GM23338 (cell line): ENCODE measurements at regions not wholly inside any gene's neighbourhood (a gene's known extent, or its start where the extent isn't known, plus 50 kb on each side); places are given as distances from the start of the nearest gene placed in this dataset.

Experiments used
- ATAC-seq: fragments of 200-7000 bp; cut with Tn5 transposase; 3 replicates; pipeline ENCODE4 v1.9.1; 2020
- DNase-seq: peaks from one replicate; pipeline ENCODE4 v3.0.0-alpha.2; 2015; ENCODE audit warnings: low spot score
- H2AFZ ChIP-seq: fragments of 200-600 bp; sonication (generic); 2 replicates; pipeline ENCODE4 v1.8.0; 2016; ENCODE audit warnings: antibody characterized with exemption, mild to moderate bottlenecking, moderate library complexity
- H3F3A ChIP-seq: fragments of 200-600 bp; sonication (generic); replicated peaks from 2 replicates; pipeline ENCODE4 v1.8.0; 2017; ENCODE audit warnings: antibody characterized with exemption, mixed run types, low read depth
- H3K27ac ChIP-seq: fragments of 200-600 bp; sonication (generic); 2 replicates; pipeline ENCODE4 v1.6.1; 2016; ENCODE audit warnings: low read depth
- H3K27me3 ChIP-seq: fragments of 200-600 bp; sonication (generic); 2 replicates; pipeline ENCODE4 v1.8.0; 2016; ENCODE audit warnings: mild to moderate bottlenecking, mixed run types, moderate library complexity; ENCODE audit not compliant: insufficient read depth
- H3K36me3 ChIP-seq: fragments of 200-600 bp; sonication (generic); 2 replicates; pipeline ENCODE4 v1.8.0; 2016; ENCODE audit warnings: mild to moderate bottlenecking; ENCODE audit not compliant: insufficient read depth
- H3K4me1 ChIP-seq: fragments of 200-600 bp; sonication (generic); 2 replicates; pipeline ENCODE4 v1.8.0; 2016; ENCODE audit warnings: mild to moderate bottlenecking, moderate library complexity; ENCODE audit not compliant: insufficient read depth
- H3K4me2 ChIP-seq: fragments of 200-600 bp; sonication (generic); 2 replicates; pipeline ENCODE4 v1.7.1; 2017; ENCODE audit warnings: mixed run types
- H3K4me3 ChIP-seq: fragments of 200-600 bp; sonication (generic); 2 replicates; pipeline ENCODE4 v1.6.1; 2016; ENCODE audit warnings: mixed run types
- H3K79me2 ChIP-seq: fragments of 200-600 bp; sonication (generic); replicated peaks from 2 replicates; pipeline ENCODE4 v1.8.0; 2017; ENCODE audit warnings: mild to moderate bottlenecking; ENCODE audit not compliant: insufficient read depth
- H3K9me2 ChIP-seq: fragments of 200-600 bp; sonication (generic); 2 replicates; pipeline ENCODE4 v1.8.0; 2017; ENCODE audit not compliant: insufficient read depth
- H4K20me1 ChIP-seq: fragments of 200-600 bp; sonication (generic); replicated peaks from 2 replicates; pipeline ENCODE4 v1.8.0; 2017; ENCODE audit warnings: mild to moderate bottlenecking; ENCODE audit not compliant: insufficient read depth
- H3K27ac Mint-ChIP-seq: 2 replicates; pipeline ENCODE4 v1.8.0; 2020; ENCODE audit warnings: inconsistent platforms, mild to moderate bottlenecking, moderate library complexity, mixed read lengths
- H3K27me3 Mint-ChIP-seq: 3 replicates; pipeline ENCODE4 v1.8.0; 2022; ENCODE audit warnings: low read depth, mild to moderate bottlenecking, moderate library complexity, mixed read lengths, inconsistent platforms; ENCODE audit not compliant: insufficient read depth, poor library complexity
- H3K36me3 Mint-ChIP-seq: 3 replicates; pipeline ENCODE4 v1.8.0; 2021; ENCODE audit warnings: low read depth, mild to moderate bottlenecking, inconsistent platforms, moderate library complexity, mixed read lengths
- H3K4me1 Mint-ChIP-seq: 3 replicates; pipeline ENCODE4 v1.8.0; 2020; ENCODE audit warnings: mild to moderate bottlenecking, inconsistent platforms, mixed read lengths
- H3K4me3 Mint-ChIP-seq: 3 replicates; pipeline ENCODE4 v1.8.0; 2021; ENCODE audit warnings: moderate library complexity, mild to moderate bottlenecking, inconsistent platforms, mixed read lengths
- H3K9me3 Mint-ChIP-seq: 3 replicates; pipeline ENCODE4 v1.8.0; 2020; ENCODE audit warnings: moderate library complexity, mild to moderate bottlenecking, inconsistent platforms, mixed read lengths
- CREB1 ChIP-seq: fragments of 250-450 bp; sonication (Bioruptor Pico); IDR thresholded peaks from 2 replicates; pipeline ENCODE4 v1.5.0; 2020; ENCODE audit warnings: low read depth, mild to moderate bottlenecking, moderate library complexity
- ETS1 ChIP-seq: IDR thresholded peaks from 2 replicates; pipeline ENCODE4 v1.6.1; 2016; ENCODE audit warnings: antibody characterized with exemption
- EZH2 ChIP-seq: fragments of 200-600 bp; sonication (generic); IDR thresholded peaks from one replicate; pipeline ENCODE4 v1.8.0; 2017; ENCODE audit warnings: antibody characterized with exemption, mild to moderate bottlenecking, low read depth; ENCODE audit not compliant: unreplicated experiment
- EZH2phosphoT487 ChIP-seq: fragments of 200-600 bp; sonication (generic); IDR thresholded peaks from one replicate; pipeline ENCODE4 v1.8.1; 2018; ENCODE audit warnings: antibody characterized with exemption; ENCODE audit not compliant: unreplicated experiment
- JUNB ChIP-seq: IDR thresholded peaks from one replicate; pipeline ENCODE4 v1.6.1; 2016; ENCODE audit warnings: antibody characterized with exemption; ENCODE audit not compliant: unreplicated experiment
- NANOG ChIP-seq: IDR thresholded peaks from 2 replicates; pipeline ENCODE4 v1.6.1; 2016; ENCODE audit warnings: antibody characterized with exemption, borderline replicate concordance
- POLR2AphosphoS5 ChIP-seq: IDR thresholded peaks from 2 replicates; pipeline ENCODE4 v1.6.1; 2016; ENCODE audit warnings: antibody characterized with exemption, low read depth
- REST ChIP-seq: IDR thresholded peaks from one replicate; pipeline ENCODE4 v1.6.1; 2018; ENCODE audit warnings: antibody characterized with exemption; ENCODE audit not compliant: unreplicated experiment
- STAT1 ChIP-seq: IDR thresholded peaks from one replicate; pipeline ENCODE4 v1.6.1; 2016; ENCODE audit warnings: antibody characterized with exemption; ENCODE audit not compliant: unreplicated experiment
- ZNF114 ChIP-seq: fragments of 250-450 bp; sonication (Bioruptor Pico); IDR thresholded peaks from 2 replicates; pipeline ENCODE4 v1.5.0; 2020; ENCODE audit warnings: mild to moderate bottlenecking, moderate library complexity
- ZNF331 ChIP-seq: fragments of 250-450 bp; sonication (Bioruptor Pico); IDR thresholded peaks from 2 replicates; pipeline ENCODE4 v1.5.0; 2020; ENCODE audit warnings: low read depth, mild to moderate bottlenecking, moderate library complexity
- TF ChIP-seq, protein P1 (sequence below): fragments of 250-450 bp; sonication (Bioruptor Pico); IDR thresholded peaks from 2 replicates; pipeline ENCODE4 v1.5.0; 2020; ENCODE audit warnings: mild to moderate bottlenecking, moderate library complexity
- TF ChIP-seq, protein P2 (sequence below), 2 experiments: fragments of 200-600 bp in 1 of 2; sonication (generic) in 1 of 2; conservative IDR thresholded peaks; 2 replicates each; pipeline versions ENCODE4 v1.5.1 to v1.6.1; 2016 to 2017; ENCODE audit warnings: antibody characterized with exemption in 2 of 2, low read depth in 2 of 2, mild to moderate bottlenecking in 2 of 2, moderate library complexity in 1 of 2

DNA sequence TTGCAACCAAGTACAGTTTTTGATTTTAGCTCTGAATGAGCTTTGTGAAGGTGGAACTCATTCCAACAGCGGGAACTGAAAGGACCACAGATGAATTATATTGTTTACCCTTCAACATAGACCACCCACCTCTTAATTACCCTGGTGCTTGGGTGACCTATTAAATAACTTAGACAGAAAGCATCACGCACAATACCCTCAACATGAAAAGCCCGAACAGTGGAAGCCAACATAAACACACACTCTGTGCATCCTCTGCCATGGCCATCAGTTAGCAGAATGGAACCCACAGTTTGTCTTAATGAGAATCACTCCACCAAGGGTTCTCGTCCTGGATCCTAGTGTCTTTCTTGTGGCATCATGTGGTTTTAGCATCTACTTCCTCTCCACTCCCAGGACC, 60.5 kb downstream of the FOXF2 start:
- H3K36me3 ChIP-seq = no peaks in the 10 kb centered on the region; the same call in 1 of the 2 replicates
- no peaks in the 10 kb centered on the region for H3K79me2 ChIP-seq
- no peak overlapping the region for H3K4me2 ChIP-seq
- no peak overlapping the region for H3K27ac ChIP-seq
- Mint-ChIP-seq H3K27me3 (peaks cover 6% of the 10 kb centered on the region), H3K4me3 (no peak overlapping the region), H3K9me3 (peaks cover 17% of the 10 kb centered on the region), H3K27ac (no peak overlapping the region), H3K36me3 (peaks cover 10% of the 10 kb centered on the region; the same call in 2 of the 3 replicates), H3K4me1 (peaks cover 7% of the 10 kb centered on the region; the same call in 2 of the 3 replicates)
- DNase-seq (no peak), ATAC-seq (no peak)
- no peak overlapping the region for H2AFZ ChIP-seq
- no peak for TF ChIP-seq JUNB
- TF ChIP-seq ZNF114 = no peak
- no peak for TF ChIP-seq ETS1
- no peak for TF ChIP-seq POLR2AphosphoS5
- no peak for TF ChIP-seq ZNF331
- TF ChIP-seq CREB1 = no peak
- TF ChIP-seq, protein P1, sequence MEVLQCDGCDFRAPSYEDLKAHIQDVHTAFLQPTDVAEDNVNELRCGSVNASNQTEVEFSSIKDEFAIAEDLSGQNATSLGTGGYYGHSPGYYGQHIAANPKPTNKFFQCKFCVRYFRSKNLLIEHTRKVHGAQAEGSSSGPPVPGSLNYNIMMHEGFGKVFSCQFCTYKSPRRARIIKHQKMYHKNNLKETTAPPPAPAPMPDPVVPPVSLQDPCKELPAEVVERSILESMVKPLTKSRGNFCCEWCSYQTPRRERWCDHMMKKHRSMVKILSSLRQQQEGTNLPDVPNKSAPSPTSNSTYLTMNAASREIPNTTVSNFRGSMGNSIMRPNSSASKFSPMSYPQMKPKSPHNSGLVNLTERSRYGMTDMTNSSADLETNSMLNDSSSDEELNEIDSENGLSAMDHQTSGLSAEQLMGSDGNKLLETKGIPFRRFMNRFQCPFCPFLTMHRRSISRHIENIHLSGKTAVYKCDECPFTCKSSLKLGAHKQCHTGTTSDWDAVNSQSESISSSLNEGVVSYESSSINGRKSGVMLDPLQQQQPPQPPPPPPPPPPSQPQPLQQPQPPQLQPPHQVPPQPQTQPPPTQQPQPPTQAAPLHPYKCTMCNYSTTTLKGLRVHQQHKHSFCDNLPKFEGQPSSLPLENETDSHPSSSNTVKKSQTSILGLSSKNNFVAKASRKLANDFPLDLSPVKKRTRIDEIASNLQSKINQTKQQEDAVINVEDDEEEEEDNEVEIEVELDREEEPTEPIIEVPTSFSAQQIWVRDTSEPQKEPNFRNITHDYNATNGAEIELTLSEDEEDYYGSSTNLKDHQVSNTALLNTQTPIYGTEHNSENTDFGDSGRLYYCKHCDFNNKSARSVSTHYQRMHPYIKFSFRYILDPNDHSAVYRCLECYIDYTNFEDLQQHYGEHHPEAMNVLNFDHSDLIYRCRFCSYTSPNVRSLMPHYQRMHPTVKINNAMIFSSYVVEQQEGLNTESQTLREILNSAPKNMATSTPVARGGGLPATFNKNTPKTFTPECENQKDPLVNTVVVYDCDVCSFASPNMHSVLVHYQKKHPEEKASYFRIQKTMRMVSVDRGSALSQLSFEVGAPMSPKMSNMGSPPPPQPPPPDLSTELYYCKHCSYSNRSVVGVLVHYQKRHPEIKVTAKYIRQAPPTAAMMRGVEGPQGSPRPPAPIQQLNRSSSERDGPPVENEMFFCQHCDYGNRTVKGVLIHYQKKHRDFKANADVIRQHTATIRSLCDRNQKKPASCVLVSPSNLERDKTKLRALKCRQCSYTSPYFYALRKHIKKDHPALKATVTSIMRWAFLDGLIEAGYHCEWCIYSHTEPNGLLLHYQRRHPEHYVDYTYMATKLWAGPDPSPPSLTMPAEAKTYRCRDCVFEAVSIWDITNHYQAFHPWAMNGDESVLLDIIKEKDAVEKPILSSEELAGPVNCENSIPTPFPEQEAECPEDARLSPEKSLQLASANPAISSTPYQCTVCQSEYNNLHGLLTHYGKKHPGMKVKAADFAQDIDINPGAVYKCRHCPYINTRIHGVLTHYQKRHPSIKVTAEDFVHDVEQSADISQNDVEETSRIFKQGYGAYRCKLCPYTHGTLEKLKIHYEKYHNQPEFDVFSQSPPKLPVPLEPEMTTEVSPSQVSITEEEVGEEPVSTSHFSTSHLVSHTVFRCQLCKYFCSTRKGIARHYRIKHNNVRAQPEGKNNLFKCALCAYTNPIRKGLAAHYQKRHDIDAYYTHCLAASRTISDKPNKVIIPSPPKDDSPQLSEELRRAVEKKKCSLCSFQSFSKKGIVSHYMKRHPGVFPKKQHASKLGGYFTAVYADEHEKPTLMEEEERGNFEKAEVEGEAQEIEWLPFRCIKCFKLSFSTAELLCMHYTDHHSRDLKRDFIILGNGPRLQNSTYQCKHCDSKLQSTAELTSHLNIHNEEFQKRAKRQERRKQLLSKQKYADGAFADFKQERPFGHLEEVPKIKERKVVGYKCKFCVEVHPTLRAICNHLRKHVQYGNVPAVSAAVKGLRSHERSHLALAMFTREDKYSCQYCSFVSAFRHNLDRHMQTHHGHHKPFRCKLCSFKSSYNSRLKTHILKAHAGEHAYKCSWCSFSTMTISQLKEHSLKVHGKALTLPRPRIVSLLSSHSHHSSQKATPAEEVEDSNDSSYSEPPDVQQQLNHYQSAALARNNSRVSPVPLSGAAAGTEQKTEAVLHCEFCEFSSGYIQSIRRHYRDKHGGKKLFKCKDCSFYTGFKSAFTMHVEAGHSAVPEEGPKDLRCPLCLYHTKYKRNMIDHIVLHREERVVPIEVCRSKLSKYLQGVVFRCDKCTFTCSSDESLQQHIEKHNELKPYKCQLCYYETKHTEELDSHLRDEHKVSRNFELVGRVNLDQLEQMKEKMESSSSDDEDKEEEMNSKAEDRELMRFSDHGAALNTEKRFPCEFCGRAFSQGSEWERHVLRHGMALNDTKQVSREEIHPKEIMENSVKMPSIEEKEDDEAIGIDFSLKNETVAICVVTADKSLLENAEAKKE = no peak
- TF ChIP-seq EZH2 = no peak
- TF ChIP-seq EZH2phosphoT487 = no peak
- TF ChIP-seq, protein P2, sequence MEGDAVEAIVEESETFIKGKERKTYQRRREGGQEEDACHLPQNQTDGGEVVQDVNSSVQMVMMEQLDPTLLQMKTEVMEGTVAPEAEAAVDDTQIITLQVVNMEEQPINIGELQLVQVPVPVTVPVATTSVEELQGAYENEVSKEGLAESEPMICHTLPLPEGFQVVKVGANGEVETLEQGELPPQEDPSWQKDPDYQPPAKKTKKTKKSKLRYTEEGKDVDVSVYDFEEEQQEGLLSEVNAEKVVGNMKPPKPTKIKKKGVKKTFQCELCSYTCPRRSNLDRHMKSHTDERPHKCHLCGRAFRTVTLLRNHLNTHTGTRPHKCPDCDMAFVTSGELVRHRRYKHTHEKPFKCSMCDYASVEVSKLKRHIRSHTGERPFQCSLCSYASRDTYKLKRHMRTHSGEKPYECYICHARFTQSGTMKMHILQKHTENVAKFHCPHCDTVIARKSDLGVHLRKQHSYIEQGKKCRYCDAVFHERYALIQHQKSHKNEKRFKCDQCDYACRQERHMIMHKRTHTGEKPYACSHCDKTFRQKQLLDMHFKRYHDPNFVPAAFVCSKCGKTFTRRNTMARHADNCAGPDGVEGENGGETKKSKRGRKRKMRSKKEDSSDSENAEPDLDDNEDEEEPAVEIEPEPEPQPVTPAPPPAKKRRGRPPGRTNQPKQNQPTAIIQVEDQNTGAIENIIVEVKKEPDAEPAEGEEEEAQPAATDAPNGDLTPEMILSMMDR (conservative IDR thresholded peaks at IDR 0.05; ENCODE audit: low read depth in 2 of 2) = no peak
- TF ChIP-seq NANOG = no peak
- no peak for TF ChIP-seq STAT1
- TF ChIP-seq REST = no peak
- H3K4me3 ChIP-seq = no peak overlapping the region
- H3K9me2 ChIP-seq = 0 out of 2 replicates have a peak, but pooled peaks cover 3% of the 10 kb centered on the region
- H3K4me1 ChIP-seq = peaks cover 7% of the 10 kb centered on the region
- H4K20me1 ChIP-seq = no peaks in the 10 kb centered on the region
- H3F3A ChIP-seq = no peaks in the 10 kb centered on the region
- H3K27me3 ChIP-seq = no peaks in the 10 kb centered on the region
